ENCODE measurements at regions not wholly inside any gene's neighbourhood (a gene's known extent, or its start where the extent isn't known, plus 50 kb on each side); places are given as distances from the start of the nearest gene placed in this dataset.

GRCh38 chr22:40118979-40119378, 58.7 kb upstream of the TNRC6B start:
- WGBS, result 97% methylated on average over 8 of the region's 8 CpGs
- no peak for DNase-seq (ENCODE audit: low spot score)
- H3K9ac ChIP-seq (ENCODE audit: low read depth in 1 of 2, low read length in 2 of 2), result no peak overlapping the region
- H3K27ac ChIP-seq (ENCODE audit: low read depth in 1 of 2, low read length in 2 of 2), result no peak overlapping the region
- H3K27me3 ChIP-seq (ENCODE audit: control insufficient read depth in 4 of 4, insufficient read depth in 4 of 4, low read length in 3 of 4), result no peaks in the 10 kb centered on the region
- H3K4me1 ChIP-seq (ENCODE audit: control insufficient read depth in 4 of 4, insufficient read depth in 4 of 4, low read length in 3 of 4), result no peaks in the 10 kb centered on the region
- no peak overlapping the region for H3K4me3 ChIP-seq (ENCODE audit: low read depth in 1 of 3, low read length in 3 of 3)
- TF ChIP-seq RAD21 (IDR thresholded peaks at IDR 0.05), result no peak
- no peak for TF ChIP-seq GABPA (IDR thresholded peaks at IDR 0.05 in 1 of 2, conservative IDR thresholded peaks at IDR 0.05 in 1 of 2)
- no peak for TF ChIP-seq FOXA1 (IDR thresholded peaks at IDR 0.05)
- TF ChIP-seq JUND (IDR thresholded peaks at IDR 0.05), result no peak
- no peak for TF ChIP-seq EGR1 (IDR thresholded peaks at IDR 0.05; ENCODE audit: low read depth in 2 of 2)
- TF ChIP-seq, protein P1, sequence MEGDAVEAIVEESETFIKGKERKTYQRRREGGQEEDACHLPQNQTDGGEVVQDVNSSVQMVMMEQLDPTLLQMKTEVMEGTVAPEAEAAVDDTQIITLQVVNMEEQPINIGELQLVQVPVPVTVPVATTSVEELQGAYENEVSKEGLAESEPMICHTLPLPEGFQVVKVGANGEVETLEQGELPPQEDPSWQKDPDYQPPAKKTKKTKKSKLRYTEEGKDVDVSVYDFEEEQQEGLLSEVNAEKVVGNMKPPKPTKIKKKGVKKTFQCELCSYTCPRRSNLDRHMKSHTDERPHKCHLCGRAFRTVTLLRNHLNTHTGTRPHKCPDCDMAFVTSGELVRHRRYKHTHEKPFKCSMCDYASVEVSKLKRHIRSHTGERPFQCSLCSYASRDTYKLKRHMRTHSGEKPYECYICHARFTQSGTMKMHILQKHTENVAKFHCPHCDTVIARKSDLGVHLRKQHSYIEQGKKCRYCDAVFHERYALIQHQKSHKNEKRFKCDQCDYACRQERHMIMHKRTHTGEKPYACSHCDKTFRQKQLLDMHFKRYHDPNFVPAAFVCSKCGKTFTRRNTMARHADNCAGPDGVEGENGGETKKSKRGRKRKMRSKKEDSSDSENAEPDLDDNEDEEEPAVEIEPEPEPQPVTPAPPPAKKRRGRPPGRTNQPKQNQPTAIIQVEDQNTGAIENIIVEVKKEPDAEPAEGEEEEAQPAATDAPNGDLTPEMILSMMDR (IDR thresholded peaks at IDR 0.05; ENCODE audit: low read depth, low read length, missing input control), result no peak
- TF ChIP-seq ATF3 (IDR thresholded peaks at IDR 0.05), result no peak
- TF ChIP-seq YY1 (IDR thresholded peaks at IDR 0.05), result no peak
- no peak for TF ChIP-seq FOXA2 (IDR thresholded peaks at IDR 0.05)
- TF ChIP-seq RXRA (IDR thresholded peaks at IDR 0.05), result no peak
- TF ChIP-seq, protein P2, sequence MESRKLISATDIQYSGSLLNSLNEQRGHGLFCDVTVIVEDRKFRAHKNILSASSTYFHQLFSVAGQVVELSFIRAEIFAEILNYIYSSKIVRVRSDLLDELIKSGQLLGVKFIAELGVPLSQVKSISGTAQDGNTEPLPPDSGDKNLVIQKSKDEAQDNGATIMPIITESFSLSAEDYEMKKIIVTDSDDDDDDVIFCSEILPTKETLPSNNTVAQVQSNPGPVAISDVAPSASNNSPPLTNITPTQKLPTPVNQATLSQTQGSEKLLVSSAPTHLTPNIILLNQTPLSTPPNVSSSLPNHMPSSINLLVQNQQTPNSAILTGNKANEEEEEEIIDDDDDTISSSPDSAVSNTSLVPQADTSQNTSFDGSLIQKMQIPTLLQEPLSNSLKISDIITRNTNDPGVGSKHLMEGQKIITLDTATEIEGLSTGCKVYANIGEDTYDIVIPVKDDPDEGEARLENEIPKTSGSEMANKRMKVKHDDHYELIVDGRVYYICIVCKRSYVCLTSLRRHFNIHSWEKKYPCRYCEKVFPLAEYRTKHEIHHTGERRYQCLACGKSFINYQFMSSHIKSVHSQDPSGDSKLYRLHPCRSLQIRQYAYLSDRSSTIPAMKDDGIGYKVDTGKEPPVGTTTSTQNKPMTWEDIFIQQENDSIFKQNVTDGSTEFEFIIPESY (IDR thresholded peaks at IDR 0.05), result no peak
- TF ChIP-seq REST (IDR thresholded peaks at IDR 0.05), result no peak
- TF ChIP-seq HNF4A (conservative IDR thresholded peaks at IDR 0.05), result no peak
- TF ChIP-seq HNF4G (IDR thresholded peaks at IDR 0.05), result no peak
- TF ChIP-seq NR2F2 (IDR thresholded peaks at IDR 0.05), result no peak
- TF ChIP-seq SP1 (IDR thresholded peaks at IDR 0.05), result no peak
- H3K9me3 ChIP-seq (ENCODE audit: control insufficient read depth in 4 of 4, low read length in 3 of 4), result no peaks in the 10 kb centered on the region
- H3K36me3 ChIP-seq (ENCODE audit: control insufficient read depth in 4 of 4, insufficient read depth in 3 of 4, low read depth in 1 of 4, low read length in 3 of 4), result peaks cover 0 to 4% (median 1%) of the 10 kb centered on the region in 4 donors

DNA sequence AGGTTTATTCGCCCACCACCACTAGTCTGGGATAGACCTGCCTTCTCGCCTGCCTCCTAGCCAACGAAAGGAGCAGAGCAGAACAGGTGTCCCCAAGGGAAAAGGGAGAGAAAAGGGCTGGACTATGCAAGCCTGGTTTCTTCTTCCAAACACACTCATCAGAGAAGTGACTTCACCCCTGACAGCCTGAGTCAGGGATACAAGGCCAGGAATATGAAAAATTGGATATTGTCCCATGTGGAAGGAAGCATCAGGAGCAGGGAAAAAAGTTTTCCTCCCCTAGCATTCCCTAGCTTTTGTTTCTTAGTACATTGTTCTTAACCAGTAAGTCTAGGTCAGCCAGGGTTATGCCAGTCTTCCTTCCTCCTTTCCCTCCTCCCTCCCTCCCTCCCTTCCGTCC, 56.9 kb upstream of the TNRC6B start:
- TF ChIP-seq NR2F2 (IDR thresholded peaks at IDR 0.05), result peak; percentile 37
- no peak for TF ChIP-seq RXRA (IDR thresholded peaks at IDR 0.05)
- H3K4me3 ChIP-seq (ENCODE audit: low read depth in 1 of 3, low read length in 3 of 3), result no peak overlapping the region
- 83% methylated on average over 4 of the region's 4 CpGs for WGBS

More for the DNA sequence above, 56.9 kb upstream of the TNRC6B start:
- Histone ChIP-seq H3K9ac (ENCODE audit: low read depth in 1 of 2, low read length in 2 of 2) (no peak overlapping the region), H3K36me3 (ENCODE audit: control insufficient read depth in 4 of 4, insufficient read depth in 3 of 4, low read depth in 1 of 4, low read length in 3 of 4) (peaks cover 0 to 4% (median 1%) of the 10 kb centered on the region in 4 donors), H3K9me3 (ENCODE audit: control insufficient read depth in 4 of 4, low read length in 3 of 4) (no peaks in the 10 kb centered on the region), H3K4me1 (ENCODE audit: control insufficient read depth in 4 of 4, insufficient read depth in 4 of 4, low read length in 3 of 4) (no peaks in the 10 kb centered on the region), H3K27me3 (ENCODE audit: control insufficient read depth in 4 of 4, insufficient read depth in 4 of 4, low read length in 3 of 4) (no peaks in the 10 kb centered on the region), H3K27ac (ENCODE audit: low read depth in 1 of 2, low read length in 2 of 2) (no peak overlapping the region)
- no peak for DNase-seq (ENCODE audit: low spot score)

Data from liver (tissue), 8 donors.